ENCODE measurements at regions not wholly inside any gene's neighbourhood (a gene's known extent, or its start where the extent isn't known, plus 50 kb on each side); places are given as distances from the start of the nearest gene placed in this dataset.
"Not testable (repeated sequence)": the region's sequence is repeated elsewhere in the genome, so short reads cannot be mapped to it uniquely, and the experiment has no call there.

DNA sequence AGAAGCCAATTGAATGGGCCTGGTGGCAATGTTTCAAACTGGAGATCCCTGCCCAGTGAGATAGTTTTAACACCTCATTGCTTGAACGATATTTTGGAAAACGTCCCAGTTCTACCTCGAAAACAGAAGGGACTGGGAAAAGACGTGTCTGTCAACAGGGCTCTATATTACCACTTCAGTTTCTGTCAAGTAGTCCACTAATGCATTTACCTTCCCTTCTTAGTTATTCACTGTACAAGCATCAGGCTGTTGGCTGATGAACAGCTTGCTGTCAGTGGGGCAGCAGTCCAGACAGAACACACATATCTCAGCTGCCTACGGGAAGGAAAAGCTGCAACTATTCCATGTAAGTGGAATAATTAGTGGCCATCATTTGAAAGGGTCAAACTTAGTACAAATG, 794.7 kb upstream of the GBE1 start:
- no peak for FAIRE-seq

DNA sequence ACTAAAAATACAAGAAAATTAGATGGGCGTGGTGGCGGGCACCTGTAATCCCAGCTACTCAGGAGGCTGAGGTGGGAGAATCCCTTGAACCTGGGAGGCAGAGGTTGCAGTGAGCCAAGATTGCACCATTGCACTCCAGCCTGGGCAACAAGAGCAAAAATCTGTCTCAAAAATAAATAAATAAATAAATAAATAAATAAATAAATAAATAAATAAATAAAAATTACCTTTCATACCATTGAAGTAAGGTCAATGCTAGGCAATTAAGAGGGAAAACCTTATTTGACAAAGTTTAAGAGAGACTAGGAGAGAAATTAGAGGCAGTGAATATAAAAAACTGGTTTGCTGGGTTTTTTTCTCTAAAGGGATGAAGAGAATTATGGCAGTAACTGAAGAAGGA, 781.1 kb upstream of the GBE1 start:
- FAIRE-seq; DNase-seq (ENCODE audit: low spot score in 2 of 2): not testable (repeated sequence)

More for the DNA sequence above, 794.7 kb upstream of the GBE1 start:
- no peak for DNase-seq (ENCODE audit: low spot score in 2 of 2)

DNA sequence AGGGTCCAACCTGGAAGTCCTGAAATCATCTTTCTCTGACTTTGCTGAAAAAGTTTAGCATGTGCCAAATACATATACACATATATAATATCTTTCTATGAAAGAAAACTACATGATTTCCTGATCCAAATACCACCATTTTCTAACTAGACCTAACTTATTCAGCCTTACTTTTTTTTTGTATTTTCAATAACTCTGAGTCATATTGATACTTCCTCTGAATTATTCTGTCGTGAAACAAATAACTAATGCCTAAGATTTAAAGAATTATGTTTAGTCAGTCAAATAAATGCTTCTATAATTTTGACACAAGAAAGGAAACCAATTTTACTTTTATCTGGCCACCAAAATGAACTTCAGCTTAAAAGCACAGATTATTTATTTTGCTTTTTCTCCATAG, 760.2 kb upstream of the GBE1 start:
- FAIRE-seq (no peak), DNase-seq (ENCODE audit: low spot score in 2 of 2) (no peak)

DNA sequence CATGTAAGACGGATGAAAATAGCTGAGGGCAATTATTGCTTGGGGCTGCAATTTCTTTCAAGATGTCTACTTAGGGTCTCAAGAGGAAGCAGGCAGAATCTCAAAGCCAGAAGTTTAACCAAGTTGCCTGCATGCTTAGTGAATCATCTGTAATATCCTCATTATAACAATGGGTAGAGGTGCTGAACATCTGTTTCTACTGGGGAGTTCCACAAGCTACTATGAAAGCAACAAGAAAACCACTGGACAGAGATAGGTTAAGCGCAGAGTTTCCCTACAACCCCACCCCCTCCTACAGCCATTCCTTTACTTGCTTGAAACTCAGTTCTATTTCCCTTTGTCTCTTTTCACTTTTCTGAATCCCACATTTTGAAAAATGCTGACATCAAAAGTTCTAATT, 759.4 kb upstream of the GBE1 start:
- FAIRE-seq (no peak), DNase-seq (ENCODE audit: low spot score in 2 of 2) (no peak)

DNA sequence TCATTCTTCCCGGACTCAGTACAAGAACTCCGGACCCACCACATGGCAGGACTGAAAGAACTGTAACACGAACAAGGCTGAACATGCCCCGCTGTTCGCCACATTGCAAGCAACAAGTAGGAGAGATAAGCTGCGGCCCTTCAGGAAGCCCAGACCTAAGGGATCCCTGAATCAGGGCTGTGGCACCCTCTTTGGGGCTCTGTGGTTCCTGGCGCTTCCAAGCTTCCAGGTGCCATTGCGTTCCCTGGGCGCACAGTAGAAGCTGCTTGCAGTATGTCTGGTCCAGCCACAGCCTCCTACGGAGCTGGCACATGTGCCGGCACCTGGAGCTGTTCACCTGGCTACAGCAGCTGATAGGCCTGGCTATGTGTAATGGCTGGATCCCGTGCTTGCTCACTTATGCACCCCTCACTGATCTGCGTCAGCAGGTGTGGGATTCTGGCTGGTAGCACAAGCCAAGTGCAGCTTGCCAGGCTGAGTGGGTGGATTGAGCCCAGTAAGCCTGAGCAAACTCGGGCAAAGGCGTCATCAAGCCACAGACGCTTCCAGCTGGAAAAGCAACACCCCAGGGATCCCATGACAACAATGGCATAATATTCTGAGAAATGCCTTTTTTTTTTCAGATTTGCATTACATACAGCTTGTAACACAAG, 748.6 kb upstream of the GBE1 start:
- no peak for FAIRE-seq
- no peak for DNase-seq (ENCODE audit: low spot score in 2 of 2)

DNA sequence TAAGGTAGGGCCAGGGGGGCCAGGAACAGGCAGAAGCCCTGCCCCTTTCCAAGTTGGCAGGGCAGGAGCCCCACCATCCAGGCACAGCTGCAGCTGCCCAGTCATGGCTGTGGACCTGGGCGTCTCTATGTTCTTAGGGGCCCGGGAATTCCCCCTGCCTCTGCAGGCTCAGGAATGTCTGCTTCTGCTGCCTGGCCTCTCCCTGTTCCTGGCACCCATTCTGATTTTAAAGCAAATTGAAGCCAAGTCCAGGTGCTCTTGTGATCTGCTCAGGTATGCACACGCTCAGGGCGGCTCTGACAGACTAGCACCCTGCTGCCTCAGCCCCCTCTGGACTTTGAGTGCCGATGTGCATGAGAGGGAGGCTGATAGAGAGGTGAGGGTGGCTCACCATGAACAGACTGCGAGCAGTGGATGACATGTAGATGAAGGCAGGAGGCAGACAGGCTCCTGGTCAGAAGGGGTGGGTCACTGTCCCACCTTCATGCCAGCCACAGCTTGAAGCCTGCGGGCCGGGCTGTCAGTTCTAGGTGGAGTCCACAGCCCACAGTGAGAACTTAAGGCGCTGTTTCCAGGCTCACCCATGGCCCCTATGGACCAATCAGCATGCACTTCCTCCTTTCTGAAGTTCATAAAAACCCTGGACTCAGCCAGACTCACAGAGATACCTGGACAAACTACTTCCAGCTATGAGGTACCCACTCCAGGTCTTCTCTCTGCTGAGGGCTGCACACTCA, 747.8 kb upstream of the GBE1 start:
- FAIRE-seq = no peak
- no peak for DNase-seq (ENCODE audit: low spot score in 2 of 2)

DNA sequence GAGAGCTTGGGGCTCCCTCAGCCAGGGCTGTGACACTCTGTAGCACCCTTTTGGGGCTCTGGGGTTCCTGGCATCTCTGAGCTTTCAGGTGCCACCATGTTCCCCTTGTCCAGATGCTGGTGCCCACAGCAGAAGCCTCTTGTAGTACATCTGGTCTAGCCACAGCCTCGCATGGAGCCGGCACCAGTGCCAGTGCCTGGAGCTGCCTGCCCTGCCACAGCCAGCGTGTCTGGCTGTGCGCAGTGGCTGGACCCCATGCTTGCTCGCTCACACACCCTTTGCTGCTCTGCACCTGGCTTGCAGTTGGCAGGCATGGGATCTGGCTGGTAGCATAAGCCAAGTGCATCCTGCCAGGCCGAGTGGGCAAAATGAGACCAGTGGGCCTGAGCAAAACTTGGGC, 744.8 kb upstream of the GBE1 start:
- no peak for FAIRE-seq
- no peak for DNase-seq (ENCODE audit: low spot score in 2 of 2)

DNA sequence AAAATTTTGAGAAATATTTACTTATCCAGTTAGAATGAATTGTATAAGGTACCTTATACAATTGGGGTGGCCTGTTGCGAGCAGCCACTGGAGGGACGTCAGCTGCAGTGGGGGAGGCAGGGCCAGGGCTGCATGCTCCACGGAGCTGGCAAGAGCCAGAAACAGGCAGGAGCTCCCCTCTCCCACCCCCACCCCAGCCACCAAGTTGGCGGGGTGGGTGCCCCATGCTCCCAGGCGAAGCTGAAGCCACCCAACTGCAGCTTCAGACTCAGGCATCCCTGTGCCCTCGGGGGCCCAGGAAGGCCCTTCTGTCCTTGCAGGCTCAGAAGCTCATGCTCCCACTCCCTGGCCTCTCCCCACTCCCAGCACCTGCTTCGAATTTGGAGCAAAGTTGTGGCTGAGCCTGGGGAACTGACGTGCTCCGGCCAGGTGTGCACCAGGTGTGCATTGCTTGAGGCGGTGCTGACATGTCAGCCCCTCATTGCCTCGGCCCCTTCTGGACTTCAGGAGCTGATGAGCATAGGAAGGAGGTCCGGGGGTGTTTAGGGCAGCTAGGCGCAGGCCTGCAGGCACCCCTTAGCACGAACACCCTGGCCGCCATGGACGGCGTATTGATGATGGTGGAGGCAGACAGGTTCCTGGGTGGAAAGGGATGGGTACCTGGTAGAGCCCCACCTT, 743.8 kb upstream of the GBE1 start:
- FAIRE-seq (no peak), DNase-seq (ENCODE audit: low spot score in 2 of 2) (no peak)

DNA sequence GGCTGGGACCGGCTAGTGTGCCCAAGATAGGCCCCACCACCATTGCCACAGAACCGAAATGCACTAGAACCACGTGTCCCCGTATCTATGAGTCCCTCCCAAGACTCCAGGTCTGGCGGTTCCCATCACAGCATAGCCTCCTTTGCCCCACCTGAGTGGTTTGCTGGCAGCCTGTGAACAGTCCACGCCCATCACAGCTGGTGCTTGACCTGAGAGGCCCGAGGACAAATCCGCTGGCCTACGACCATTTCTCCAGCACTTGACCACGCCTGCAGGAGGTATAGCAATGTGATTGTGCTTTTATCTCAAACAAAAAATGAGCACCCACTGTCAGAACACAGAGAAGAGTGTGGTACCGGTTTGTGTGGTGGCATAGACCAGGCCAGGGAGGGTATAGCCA, 736.7 kb upstream of the GBE1 start:
- no peak for DNase-seq (ENCODE audit: low spot score in 2 of 2)
- no peak for FAIRE-seq

DNA sequence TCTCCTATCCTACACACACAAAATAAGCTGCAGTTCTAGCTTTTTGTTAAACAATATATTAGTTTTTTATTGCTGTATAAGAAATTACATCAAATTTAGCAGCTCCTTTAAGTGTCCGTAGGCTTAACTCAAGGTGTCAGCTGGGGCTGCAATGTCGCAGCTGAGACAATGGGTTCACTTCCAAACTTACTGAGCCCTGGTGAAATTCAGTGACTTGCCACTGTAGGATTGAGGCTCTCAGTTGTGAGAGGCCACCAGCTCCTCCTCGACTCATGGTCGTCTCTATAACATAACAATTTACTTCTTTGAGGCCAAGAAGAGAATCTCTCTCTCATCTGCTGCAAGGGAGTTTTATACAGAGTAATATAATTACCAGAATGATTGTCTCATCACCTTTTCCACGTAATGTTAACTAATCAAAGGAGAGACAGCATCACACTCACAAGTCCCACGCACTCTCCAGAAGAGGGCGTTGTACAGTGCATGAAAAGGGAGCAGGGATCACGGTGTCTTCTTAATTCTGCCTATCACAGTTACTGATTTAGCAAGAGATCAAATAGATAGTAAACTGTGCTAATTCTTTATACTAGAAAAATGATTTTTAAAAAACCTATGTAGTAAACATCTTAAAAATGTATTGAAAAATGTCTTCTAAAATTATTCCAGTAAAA, 735.6 kb upstream of the GBE1 start:
- no peak for DNase-seq (ENCODE audit: low spot score in 2 of 2)
- FAIRE-seq = no peak

DNA sequence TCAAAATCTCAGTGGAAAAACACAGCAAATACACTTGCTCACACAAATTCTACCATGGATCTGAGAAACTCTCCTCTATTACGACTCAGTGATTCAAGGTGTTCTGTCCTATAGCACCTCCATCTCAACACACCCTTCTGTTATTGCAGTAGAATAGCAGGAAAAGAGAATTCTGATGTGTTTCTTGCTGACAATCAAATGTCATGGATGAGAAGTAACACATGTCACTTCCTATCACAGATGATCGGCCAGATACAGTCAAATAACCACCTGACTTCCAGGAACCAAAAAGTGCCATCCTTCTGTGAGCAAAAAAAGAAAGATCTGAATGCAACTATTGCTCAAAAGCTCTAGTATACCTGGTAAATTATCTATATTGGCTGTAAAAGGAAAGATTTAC, 734.2 kb upstream of the GBE1 start:
- DNase-seq (ENCODE audit: low spot score in 2 of 2) (no peak), FAIRE-seq (no peak)

DNA sequence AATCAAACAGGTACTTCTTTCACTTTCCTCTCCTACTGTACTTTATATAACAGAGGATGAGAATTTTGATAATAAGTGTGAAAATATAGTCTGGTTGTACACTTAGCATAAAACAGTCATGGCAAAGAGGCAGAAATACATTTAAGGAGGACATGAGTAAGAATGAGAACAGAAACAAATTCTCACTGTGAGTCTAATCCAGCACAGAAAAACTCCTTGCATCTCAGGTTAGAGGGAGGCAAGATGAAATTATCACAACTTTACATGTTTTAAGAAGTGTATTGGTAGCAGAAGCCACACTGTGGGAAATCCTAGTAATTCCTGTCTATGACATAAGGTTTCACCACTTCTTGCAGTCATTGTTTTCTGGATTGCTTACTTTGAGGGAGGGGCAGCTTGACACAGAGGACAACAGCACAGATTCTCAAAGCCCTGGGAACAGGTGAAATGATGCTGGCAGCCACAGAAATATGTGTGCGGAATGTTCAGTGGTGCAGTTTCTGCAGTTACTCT, 733.6 kb upstream of the GBE1 start:
- FAIRE-seq (no peak), DNase-seq (ENCODE audit: low spot score in 2 of 2) (no peak)

DNA sequence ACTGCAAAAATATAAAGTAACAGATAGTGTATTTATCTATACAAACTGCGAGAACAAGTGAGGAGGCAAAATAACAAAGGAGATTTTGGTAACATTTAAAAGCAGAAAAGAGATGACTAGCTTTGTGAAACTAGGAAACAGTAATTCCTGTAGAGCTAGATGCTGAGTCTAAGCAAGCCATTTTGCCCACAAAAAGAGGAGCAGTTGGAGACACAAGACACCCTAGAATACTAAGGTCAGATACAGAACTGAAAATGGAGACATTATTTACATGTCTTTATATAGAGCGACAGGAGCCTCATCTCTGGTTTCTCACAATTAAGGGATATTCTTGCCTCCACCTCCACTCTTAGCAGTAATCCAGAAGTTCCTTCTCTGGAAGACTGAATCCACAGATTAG, 732.4 kb upstream of the GBE1 start:
- no peak for DNase-seq (ENCODE audit: low spot score in 2 of 2)
- no peak for FAIRE-seq

DNA sequence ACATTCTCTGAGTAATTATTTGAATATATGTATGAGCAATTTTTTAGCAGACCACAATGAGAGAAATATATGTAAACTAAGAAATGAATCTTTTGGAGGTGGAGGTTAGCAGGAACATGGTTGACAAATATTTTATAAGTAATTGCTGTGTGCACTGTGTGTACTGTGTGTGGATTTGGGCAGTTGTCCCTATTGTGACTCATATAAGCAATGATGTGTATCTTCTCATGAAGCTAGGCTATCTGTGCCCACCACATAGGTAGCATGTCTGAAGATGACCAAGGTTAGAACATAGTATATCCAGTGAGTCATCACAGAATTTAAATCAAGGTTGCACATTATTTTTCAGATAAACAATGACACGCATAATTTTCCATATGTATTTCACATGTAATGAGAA, 713.9 kb upstream of the GBE1 start:
- DNase-seq (ENCODE audit: low spot score in 2 of 2) = no peak
- no peak for FAIRE-seq

DNA sequence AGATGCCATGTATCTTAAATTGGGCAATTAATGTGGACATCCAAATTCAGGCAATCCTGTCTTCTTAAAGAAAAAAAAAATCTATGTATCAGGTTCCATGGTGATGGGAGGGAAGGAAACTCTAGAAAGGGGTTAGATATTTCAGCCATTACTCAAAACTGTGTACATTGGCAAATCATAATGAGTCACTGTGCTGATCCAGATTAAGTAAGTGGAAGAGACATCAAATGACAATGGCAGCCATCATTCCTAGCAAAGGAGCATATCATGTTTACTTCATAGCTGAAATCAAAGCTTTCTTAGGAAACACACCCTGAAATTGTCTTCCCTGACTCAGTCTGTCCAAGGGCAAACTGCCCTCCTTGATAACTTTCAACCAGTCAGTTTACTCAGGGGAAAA, 713.3 kb upstream of the GBE1 start:
- no peak for DNase-seq (ENCODE audit: low spot score in 2 of 2)
- no peak for FAIRE-seq

DNA sequence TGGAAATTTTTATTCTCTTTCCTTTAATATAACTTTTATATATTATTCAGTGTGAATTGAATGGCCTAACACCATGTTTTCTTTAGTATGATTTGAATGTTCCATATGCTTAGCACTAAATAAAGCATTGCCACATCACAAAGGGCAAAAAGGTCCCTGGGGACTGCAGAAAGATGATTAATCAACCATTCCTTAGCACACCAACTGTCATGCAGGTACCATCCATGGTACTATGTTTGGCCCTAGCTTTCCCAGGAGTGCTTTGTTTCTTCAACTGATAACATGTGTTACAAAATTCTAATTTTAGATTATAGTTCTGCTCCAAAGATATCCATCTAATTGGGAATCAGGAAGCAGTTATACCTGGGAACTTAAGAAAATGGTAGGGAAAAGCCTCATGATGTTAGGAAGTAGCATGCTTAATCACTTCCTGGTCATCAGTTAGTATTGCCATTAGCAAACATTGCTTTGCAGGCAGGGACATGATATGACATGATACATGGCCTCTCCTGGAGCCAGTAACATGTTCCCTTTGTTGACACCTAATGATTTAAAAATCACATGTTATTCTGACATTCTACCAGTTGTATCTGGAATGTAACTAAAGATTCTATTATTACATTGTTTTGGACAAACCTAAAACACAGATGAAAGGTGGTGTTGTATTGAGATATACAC, 712.6 kb upstream of the GBE1 start:
- no peak for DNase-seq (ENCODE audit: low spot score in 2 of 2)
- no peak for FAIRE-seq

DNA sequence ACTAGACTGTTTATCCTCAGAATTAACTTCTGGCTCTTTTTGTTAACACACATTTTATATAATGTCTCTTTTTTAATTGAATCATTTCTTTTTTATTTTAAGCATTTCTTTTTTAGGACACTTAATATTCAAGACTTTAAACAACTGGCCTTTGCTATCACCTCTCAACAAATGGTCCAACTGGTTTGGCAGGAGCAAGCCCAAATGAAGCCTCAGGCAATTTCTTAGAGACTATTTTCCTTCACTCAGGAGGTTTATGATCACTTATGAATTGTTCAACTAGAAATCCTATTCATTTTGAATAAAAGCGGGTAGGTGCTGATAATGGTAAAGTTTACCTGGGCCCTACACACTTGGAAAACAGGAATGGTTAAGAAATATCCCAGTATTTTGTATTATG, 705.6 kb upstream of the GBE1 start:
- FAIRE-seq (no peak), DNase-seq (ENCODE audit: low spot score in 2 of 2) (no peak)

DNA sequence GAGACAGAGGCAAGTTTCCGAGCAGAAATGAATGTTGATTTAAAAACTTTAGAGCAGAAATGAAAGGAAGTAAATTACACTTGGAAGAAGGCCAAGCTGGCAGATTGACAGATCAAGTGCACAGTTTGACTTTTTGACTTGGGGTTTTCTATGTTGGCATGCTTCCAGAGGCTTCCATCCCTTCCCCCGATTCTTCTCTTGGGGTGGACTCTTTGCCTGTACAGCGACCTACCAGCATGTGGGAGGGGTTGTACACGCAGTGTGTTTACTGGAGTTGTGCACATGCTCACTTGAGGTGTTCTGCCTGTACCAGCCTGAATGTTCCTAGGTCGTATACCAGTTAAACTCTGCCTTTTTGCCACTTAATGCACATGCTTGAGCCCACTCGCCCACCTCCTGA, 701.5 kb upstream of the GBE1 start:
- FAIRE-seq (no peak), DNase-seq (ENCODE audit: low spot score in 2 of 2) (no peak)

DNA sequence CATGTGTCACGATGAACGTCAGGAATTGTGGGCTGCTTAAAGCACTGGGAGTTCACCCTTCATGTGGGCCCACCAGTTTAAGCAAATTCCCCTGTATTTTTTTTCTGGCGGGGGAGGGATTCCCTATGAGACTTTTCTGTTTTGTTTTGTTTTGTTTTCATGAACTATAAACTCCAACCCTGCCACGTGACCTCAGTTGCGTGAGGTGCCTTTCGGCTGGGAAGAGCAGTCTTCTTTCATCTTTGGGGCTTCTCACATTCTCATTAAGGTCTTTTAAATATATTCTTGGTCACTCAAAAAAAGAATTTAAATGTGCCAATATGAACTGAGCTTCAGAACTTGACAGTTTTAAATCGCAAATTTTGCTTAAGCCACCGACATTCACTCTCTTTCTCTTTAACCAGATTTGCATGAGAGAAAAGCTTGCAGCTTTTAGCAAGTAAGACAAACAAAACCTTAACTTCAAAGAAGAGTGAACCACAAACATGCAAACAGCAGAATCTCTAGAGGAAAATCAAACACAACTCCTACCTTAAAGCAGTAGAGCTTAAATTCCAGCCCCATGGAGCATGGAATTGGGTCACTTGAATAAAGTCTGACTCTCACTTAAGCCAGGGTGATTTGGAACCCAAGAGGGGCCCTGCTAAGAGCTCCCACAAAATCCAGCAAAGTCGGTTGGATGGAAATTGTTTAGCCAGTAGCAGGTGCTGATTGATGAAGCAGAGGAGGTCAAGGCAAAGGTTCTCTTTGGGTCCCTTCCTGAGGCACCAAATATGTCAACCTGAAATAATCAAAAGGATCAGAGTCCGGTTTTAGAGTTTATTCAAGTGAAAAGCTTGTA, 699.8 kb upstream of the GBE1 start:
- FAIRE-seq = no peak
- no peak for DNase-seq (ENCODE audit: low spot score in 2 of 2)

DNA sequence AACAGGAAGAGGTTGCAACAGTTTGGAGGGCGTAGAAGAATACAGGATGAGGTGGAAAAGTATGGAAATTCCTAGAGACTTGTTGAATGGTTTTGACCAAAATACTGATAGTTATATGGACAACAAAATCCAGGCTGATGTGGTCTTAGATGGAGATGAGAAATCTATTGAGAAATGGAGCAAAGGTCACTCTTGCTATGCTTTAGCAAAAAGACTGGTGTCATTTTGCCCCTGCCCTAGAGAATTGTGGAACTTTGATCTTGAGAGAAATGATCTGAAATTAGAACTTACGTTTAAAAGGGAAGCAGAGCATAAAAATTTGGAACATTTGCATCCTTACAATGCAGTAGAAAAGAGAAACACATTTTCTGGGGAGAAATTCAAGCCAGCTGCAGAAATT, 686.9 kb upstream of the GBE1 start:
- no peak for DNase-seq (ENCODE audit: low spot score in 2 of 2)
- no peak for FAIRE-seq
